Skeletal muscle tissue (tissue), 3 donors: ENCODE measurements at regions not wholly inside any gene's neighbourhood (a gene's known extent, or its start where the extent isn't known, plus 50 kb on each side); places are given as distances from the start of the nearest gene placed in this dataset.

ENCODE experiments used
- H3K27ac ChIP-seq: one replicate; pipeline ENCODE4 v1.7.0; 2013; ENCODE audit warnings: mild to moderate bottlenecking, low read depth, low read length, inconsistent platforms
- H3K27me3 ChIP-seq, 3 donors: one replicate each; pipeline ENCODE4 v1.7.0; 2013; ENCODE audit warnings: low read length in 3 of 3; ENCODE audit not compliant: control insufficient read depth in 3 of 3, insufficient read depth in 3 of 3
- H3K36me3 ChIP-seq, 3 donors: one replicate each; pipeline ENCODE4 v1.7.0; 2013; ENCODE audit warnings: low read length in 3 of 3; ENCODE audit not compliant: control insufficient read depth in 3 of 3, insufficient read depth in 3 of 3
- H3K4me1 ChIP-seq, 3 donors: one replicate each; pipeline ENCODE4 v1.7.0; 2013; ENCODE audit warnings: low read length in 3 of 3, mild to moderate bottlenecking in 3 of 3; ENCODE audit not compliant: control insufficient read depth in 3 of 3, insufficient read depth in 3 of 3
- H3K4me3 ChIP-seq, 3 donors: one replicate each; pipeline ENCODE4 v1.7.0; 2013; ENCODE audit warnings: low read length in 3 of 3
- H3K9ac ChIP-seq, 3 donors: one replicate each; pipeline ENCODE4 v1.7.0; 2013; ENCODE audit warnings: low read length in 3 of 3, mild to moderate bottlenecking in 3 of 3, moderate library complexity in 2 of 3, low read depth in 1 of 3
- H3K9me3 ChIP-seq, 3 donors: one replicate each; pipeline ENCODE4 v1.7.0; 2013; ENCODE audit warnings: low read length in 3 of 3; ENCODE audit not compliant: control insufficient read depth in 3 of 3
- donor health status: Osteomylitis.

GRCh38 chr19:30923621-30924020 lies 425.6 kb downstream of the TSHZ3 start:
- Histone ChIP-seq H3K4me3 (no peak overlapping the region), H3K27me3 (peaks cover 0 to 18% (median 2%) of the 10 kb centered on the region in 3 donors), H3K4me1 (no peaks in the 10 kb centered on the region), H3K9ac (no peak overlapping the region), H3K36me3 (no peaks in the 10 kb centered on the region), H3K9me3 (peaks cover 0 to 4% (median 0%) of the 10 kb centered on the region in 3 donors), H3K27ac (no peak overlapping the region)

- peaks cover 0 to 18% (median 2%) of the 10 kb centered on the region in 3 donors for H3K27me3 ChIP-seq
- H3K36me3 ChIP-seq, result no peaks in the 10 kb centered on the region
- H3K4me3 ChIP-seq, result no peak overlapping the region
- H3K9me3 ChIP-seq, result no peaks in the 10 kb centered on the region
- H3K4me1 ChIP-seq, result no peaks in the 10 kb centered on the region
- H3K9ac ChIP-seq, result no peak overlapping the region
- no peak overlapping the region for H3K27ac ChIP-seq
These were observed 426.1 kb downstream of the TSHZ3 start for GRCh38 chr19:30923096-30923495.

GRCh38 chr19:30920222-30920621 lies 429.0 kb downstream of the TSHZ3 start:
- Histone ChIP-seq H3K4me3 (no peak overlapping the region), H3K27ac (no peak overlapping the region), H3K4me1 (no peaks in the 10 kb centered on the region), H3K27me3 (peaks cover 0 to 18% (median 2%) of the 10 kb centered on the region in 3 donors), H3K36me3 (no peaks in the 10 kb centered on the region), H3K9ac (no peak overlapping the region), H3K9me3 (no peaks in the 10 kb centered on the region)

GRCh38 chr19:30919737-30920136 lies 429.5 kb downstream of the TSHZ3 start:
- H3K9ac ChIP-seq, result no peak overlapping the region
- H3K27me3 ChIP-seq, result peaks cover 0 to 18% (median 2%) of the 10 kb centered on the region in 3 donors
- no peaks in the 10 kb centered on the region for H3K36me3 ChIP-seq
- no peaks in the 10 kb centered on the region for H3K9me3 ChIP-seq
- H3K4me3 ChIP-seq, result no peak overlapping the region
- H3K4me1 ChIP-seq, result no peaks in the 10 kb centered on the region
- no peak overlapping the region for H3K27ac ChIP-seq

- H3K36me3 ChIP-seq, result no peaks in the 10 kb centered on the region
- no peak overlapping the region for H3K9ac ChIP-seq
- H3K4me3 ChIP-seq, result no peak overlapping the region
- H3K27me3 ChIP-seq, result peaks cover 0 to 5% (median 2%) of the 10 kb centered on the region in 3 donors
- no peaks in the 10 kb centered on the region for H3K4me1 ChIP-seq
- no peaks in the 10 kb centered on the region for H3K9me3 ChIP-seq
- H3K27ac ChIP-seq, result no peak overlapping the region
These were observed 433.0 kb downstream of the TSHZ3 start for GRCh38 chr19:30916238-30916637.

GRCh38 chr19:30911491-30911890 lies 437.7 kb downstream of the TSHZ3 start:
- no peak overlapping the region for H3K9ac ChIP-seq
- H3K36me3 ChIP-seq, result no peaks in the 10 kb centered on the region
- no peaks in the 10 kb centered on the region for H3K9me3 ChIP-seq
- no peaks in the 10 kb centered on the region for H3K27me3 ChIP-seq
- H3K27ac ChIP-seq, result no peak overlapping the region
- H3K4me3 ChIP-seq, result no peak overlapping the region
- H3K4me1 ChIP-seq, result peaks cover 0 to 6% (median 0%) of the 10 kb centered on the region in 3 donors

- Histone ChIP-seq H3K36me3 (no peaks in the 10 kb centered on the region), H3K27me3 (no peaks in the 10 kb centered on the region), H3K27ac (no peak overlapping the region), H3K4me1 (peaks cover 0 to 6% (median 0%) of the 10 kb centered on the region in 3 donors), H3K9ac (no peak overlapping the region), H3K9me3 (no peaks in the 10 kb centered on the region), H3K4me3 (no peak overlapping the region)
These were observed 438.6 kb downstream of the TSHZ3 start for GRCh38 chr19:30910485-30911240.

GRCh38 chr19:30909216-30909615 lies 440.0 kb downstream of the TSHZ3 start:
- Histone ChIP-seq H3K4me3 (no peak overlapping the region), H3K9ac (peak overlapping the region in 1 of 3 donors; percentile 43), H3K36me3 (no peaks in the 10 kb centered on the region), H3K9me3 (no peaks in the 10 kb centered on the region), H3K27ac (no peak overlapping the region), H3K4me1 (peaks cover 0 to 6% (median 0%) of the 10 kb centered on the region in 3 donors), H3K27me3 (no peaks in the 10 kb centered on the region)

GRCh38 chr19:30908262-30908771 lies 440.9 kb downstream of the TSHZ3 start:
- Histone ChIP-seq H3K36me3 (no peaks in the 10 kb centered on the region), H3K4me3 (no peak overlapping the region), H3K4me1 (peaks cover 0 to 6% (median 2%) of the 10 kb centered on the region in 3 donors), H3K27me3 (no peaks in the 10 kb centered on the region), H3K27ac (no peak overlapping the region), H3K9ac (no peak overlapping the region), H3K9me3 (no peaks in the 10 kb centered on the region)

- Histone ChIP-seq H3K27ac (no peak overlapping the region), H3K36me3 (no peaks in the 10 kb centered on the region), H3K9me3 (no peaks in the 10 kb centered on the region), H3K4me1 (peaks cover 0 to 6% (median 2%) of the 10 kb centered on the region in 3 donors), H3K27me3 (no peaks in the 10 kb centered on the region), H3K4me3 (no peak overlapping the region), H3K9ac (no peak overlapping the region)
These were observed 442.4 kb downstream of the TSHZ3 start for GRCh38 chr19:30906871-30907270.
